ENCODE measurements at regions not wholly inside any gene's neighbourhood (a gene's known extent, or its start where the extent isn't known, plus 50 kb on each side); places are given as distances from the start of the nearest gene placed in this dataset.

DNA sequence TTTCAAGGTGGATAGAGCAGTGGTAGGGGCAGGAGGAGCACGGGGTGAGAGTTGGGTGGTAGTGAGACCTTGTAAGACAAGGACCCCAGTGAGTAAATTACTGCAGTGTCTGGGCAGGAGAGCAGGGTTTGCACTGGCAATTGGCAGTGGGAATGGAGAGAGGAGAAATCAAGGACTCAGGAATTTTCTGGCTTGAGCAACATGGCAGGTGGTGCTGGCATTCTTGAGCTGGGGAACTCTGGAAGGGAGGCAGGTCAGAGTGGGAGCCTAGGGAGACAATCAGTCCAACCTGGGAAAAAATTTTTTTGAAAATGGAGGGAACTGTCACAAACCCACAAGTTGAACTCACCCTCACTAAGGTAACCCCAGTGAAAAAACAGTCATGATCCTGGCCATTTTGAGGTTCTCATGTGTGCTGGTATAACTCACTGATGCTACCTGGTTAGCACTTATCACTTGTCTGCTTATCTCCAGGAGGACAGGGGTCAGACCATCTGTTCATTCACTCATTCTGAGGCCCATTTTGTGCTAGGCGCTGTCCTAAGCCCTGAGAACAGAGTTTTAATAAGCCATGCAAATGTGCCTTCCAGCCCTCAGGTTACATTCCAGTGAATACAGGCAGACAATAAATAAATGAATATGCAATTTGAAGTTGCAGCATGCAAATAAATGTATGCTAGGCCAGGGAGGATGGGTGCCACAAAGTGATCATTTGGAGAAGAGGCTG lies 92.2 kb upstream of the SEC11C start:
- Histone ChIP-seq H3K4me3 (ENCODE audit: low read length, poor library complexity, severe bottlenecking) (no peak overlapping the region), H3K9me2 (replicated peaks; ENCODE audit: low read depth, low read length) (no peaks in the 10 kb centered on the region), H3K4me1 (ENCODE audit: insufficient read depth, low read length, poor library complexity, severe bottlenecking) (no peaks in the 10 kb centered on the region), H3K4me2 (ENCODE audit: low read depth, low read length, poor library complexity, severe bottlenecking) (no peak overlapping the region), H3K79me2 (ENCODE audit: insufficient read depth, low read length) (no peaks in the 10 kb centered on the region), H2AFZ (ENCODE audit: low read length) (no peak overlapping the region), H3F3A (ENCODE audit: low read depth) (no peaks in the 10 kb centered on the region), H3K27me3 (ENCODE audit: insufficient read depth, low read length, poor library complexity, severe bottlenecking) (no peaks in the 10 kb centered on the region), H3K9ac (ENCODE audit: low read depth, low read length, poor library complexity, severe bottlenecking) (no peak overlapping the region), H4K20me1 (ENCODE audit: insufficient read depth, low read length, poor library complexity, severe bottlenecking) (no peaks in the 10 kb centered on the region), H3K9me3 (ENCODE audit: insufficient read depth, low read depth, low read length) (no peaks in the 10 kb centered on the region), H3K36me3 (ENCODE audit: insufficient read depth, low read length) (no peaks in the 10 kb centered on the region)
- TF ChIP-seq, protein P1, sequence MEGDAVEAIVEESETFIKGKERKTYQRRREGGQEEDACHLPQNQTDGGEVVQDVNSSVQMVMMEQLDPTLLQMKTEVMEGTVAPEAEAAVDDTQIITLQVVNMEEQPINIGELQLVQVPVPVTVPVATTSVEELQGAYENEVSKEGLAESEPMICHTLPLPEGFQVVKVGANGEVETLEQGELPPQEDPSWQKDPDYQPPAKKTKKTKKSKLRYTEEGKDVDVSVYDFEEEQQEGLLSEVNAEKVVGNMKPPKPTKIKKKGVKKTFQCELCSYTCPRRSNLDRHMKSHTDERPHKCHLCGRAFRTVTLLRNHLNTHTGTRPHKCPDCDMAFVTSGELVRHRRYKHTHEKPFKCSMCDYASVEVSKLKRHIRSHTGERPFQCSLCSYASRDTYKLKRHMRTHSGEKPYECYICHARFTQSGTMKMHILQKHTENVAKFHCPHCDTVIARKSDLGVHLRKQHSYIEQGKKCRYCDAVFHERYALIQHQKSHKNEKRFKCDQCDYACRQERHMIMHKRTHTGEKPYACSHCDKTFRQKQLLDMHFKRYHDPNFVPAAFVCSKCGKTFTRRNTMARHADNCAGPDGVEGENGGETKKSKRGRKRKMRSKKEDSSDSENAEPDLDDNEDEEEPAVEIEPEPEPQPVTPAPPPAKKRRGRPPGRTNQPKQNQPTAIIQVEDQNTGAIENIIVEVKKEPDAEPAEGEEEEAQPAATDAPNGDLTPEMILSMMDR (conservative IDR thresholded peaks at IDR 0.05; ENCODE audit: low read length), result no peak
- no peak for TF ChIP-seq EZH2phosphoT487 (IDR thresholded peaks at IDR 0.05; ENCODE audit: borderline replicate concordance)

DNA sequence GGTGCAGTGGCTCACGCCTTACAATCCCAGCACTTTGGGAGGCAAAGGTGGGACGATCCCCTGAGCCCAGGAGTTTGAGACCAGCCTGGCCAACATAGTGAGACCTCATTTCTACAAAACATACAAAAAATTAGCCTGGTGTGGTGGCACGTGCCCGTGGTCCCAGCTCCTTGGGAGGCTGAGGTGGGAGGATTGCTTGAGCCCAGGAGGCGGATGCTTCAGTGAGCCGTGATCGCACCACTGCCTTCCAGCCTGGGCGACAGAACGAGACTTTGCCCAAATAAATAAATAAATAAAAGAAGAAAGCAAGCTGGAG lies 91.7 kb upstream of the SEC11C start:
- H3K79me2 ChIP-seq (ENCODE audit: insufficient read depth, low read length), result no peaks in the 10 kb centered on the region
- H3K9ac ChIP-seq (ENCODE audit: low read depth, low read length, poor library complexity, severe bottlenecking), result no peak overlapping the region
- H4K20me1 ChIP-seq (ENCODE audit: insufficient read depth, low read length, poor library complexity, severe bottlenecking), result no peaks in the 10 kb centered on the region
- no peaks in the 10 kb centered on the region for H3K9me3 ChIP-seq (ENCODE audit: insufficient read depth, low read depth, low read length)
- H3K36me3 ChIP-seq (ENCODE audit: insufficient read depth, low read length), result no peaks in the 10 kb centered on the region
- H3K4me3 ChIP-seq (ENCODE audit: low read length, poor library complexity, severe bottlenecking), result no peak overlapping the region
- H3F3A ChIP-seq (ENCODE audit: low read depth), result no peaks in the 10 kb centered on the region
- no peak overlapping the region for H2AFZ ChIP-seq (ENCODE audit: low read length)
- H3K9me2 ChIP-seq (replicated peaks; ENCODE audit: low read depth, low read length), result no peaks in the 10 kb centered on the region
- H3K27me3 ChIP-seq (ENCODE audit: insufficient read depth, low read length, poor library complexity, severe bottlenecking), result no peaks in the 10 kb centered on the region
- TF ChIP-seq EZH2phosphoT487 (IDR thresholded peaks at IDR 0.05; ENCODE audit: borderline replicate concordance), result no peak
- TF ChIP-seq, protein P1 (conservative IDR thresholded peaks at IDR 0.05; ENCODE audit: low read length), result no peak
- H3K4me1 ChIP-seq (ENCODE audit: insufficient read depth, low read length, poor library complexity, severe bottlenecking), result no peaks in the 10 kb centered on the region
- H3K4me2 ChIP-seq (ENCODE audit: low read depth, low read length, poor library complexity, severe bottlenecking), result no peak overlapping the region

GRCh38 chr18:59048378-59048777 lies 91.3 kb upstream of the SEC11C start:
- TF ChIP-seq EZH2phosphoT487 (IDR thresholded peaks at IDR 0.05; ENCODE audit: borderline replicate concordance), result no peak
- TF ChIP-seq, protein P1 (conservative IDR thresholded peaks at IDR 0.05; ENCODE audit: low read length), result no peak
- H3K9me3 ChIP-seq (ENCODE audit: insufficient read depth, low read depth, low read length), result no peaks in the 10 kb centered on the region
- no peak overlapping the region for H2AFZ ChIP-seq (ENCODE audit: low read length)

More at GRCh38 chr18:59048378-59048777, 91.3 kb upstream of the SEC11C start:
- Histone ChIP-seq H4K20me1 (ENCODE audit: insufficient read depth, low read length, poor library complexity, severe bottlenecking) (no peaks in the 10 kb centered on the region), H3K4me1 (ENCODE audit: insufficient read depth, low read length, poor library complexity, severe bottlenecking) (no peaks in the 10 kb centered on the region), H3K36me3 (ENCODE audit: insufficient read depth, low read length) (no peaks in the 10 kb centered on the region), H3K4me2 (ENCODE audit: low read depth, low read length, poor library complexity, severe bottlenecking) (no peak overlapping the region), H3K9ac (ENCODE audit: low read depth, low read length, poor library complexity, severe bottlenecking) (no peak overlapping the region), H3K79me2 (ENCODE audit: insufficient read depth, low read length) (no peaks in the 10 kb centered on the region), H3K4me3 (ENCODE audit: low read length, poor library complexity, severe bottlenecking) (no peak overlapping the region), H3K27me3 (ENCODE audit: insufficient read depth, low read length, poor library complexity, severe bottlenecking) (no peaks in the 10 kb centered on the region), H3K9me2 (replicated peaks; ENCODE audit: low read depth, low read length) (no peaks in the 10 kb centered on the region), H3F3A (ENCODE audit: low read depth) (no peaks in the 10 kb centered on the region)

All from Loucy (cell line).